Trophoblast cell (in vitro differentiated cells and primary cell): ENCODE measurements at regions not wholly inside any gene's neighbourhood (a gene's known extent, or its start where the extent isn't known, plus 50 kb on each side); places are given as distances from the start of the nearest gene placed in this dataset.
"Not testable (repeated sequence)": the region's sequence is repeated elsewhere in the genome, so short reads cannot be mapped to it uniquely, and the experiment has no call there.

Source experiments
- DNase-seq, 2 donors: peaks; one replicate each; pipeline ENCODE4 v3.0.0-alpha.2; 2016
- H2AFZ ChIP-seq: 2 replicates; pipeline ENCODE4 v1.6.1; 2013; ENCODE audit warnings: low read length, moderate library complexity, mild to moderate bottlenecking; ENCODE audit not compliant: insufficient read depth, poor library complexity
- H2AK5ac ChIP-seq: 2 replicates; pipeline ENCODE4 v1.6.1; 2013; ENCODE audit warnings: mild to moderate bottlenecking, low read length
- H2BK120ac ChIP-seq: 2 replicates; pipeline ENCODE4 v1.6.1; 2013; ENCODE audit warnings: low read length, mild to moderate bottlenecking, moderate library complexity; ENCODE audit not compliant: insufficient read depth, poor library complexity
- H2BK12ac ChIP-seq: 2 replicates; pipeline ENCODE4 v1.6.1; 2013; ENCODE audit warnings: mild to moderate bottlenecking, low read length, moderate library complexity
- H2BK5ac ChIP-seq: 2 replicates; pipeline ENCODE4 v1.6.1; 2013; ENCODE audit warnings: low read length, low read depth, moderate library complexity, mild to moderate bottlenecking; ENCODE audit not compliant: poor library complexity
- H3K14ac ChIP-seq: 2 replicates; pipeline ENCODE4 v1.6.1; 2013; ENCODE audit warnings: mild to moderate bottlenecking, low read length
- H3K18ac ChIP-seq: 2 replicates; pipeline ENCODE4 v1.6.1; 2013; ENCODE audit warnings: mild to moderate bottlenecking, low read length
- H3K23ac ChIP-seq: 2 replicates; pipeline ENCODE4 v1.6.1; 2013; ENCODE audit warnings: low read length
- H3K27ac ChIP-seq: 2 replicates; pipeline ENCODE4 v1.5.1; 2013; ENCODE audit warnings: low read depth, mild to moderate bottlenecking, inconsistent platforms, low read length, moderate library complexity
- H3K27me3 ChIP-seq: 2 replicates; pipeline ENCODE4 v1.6.1; 2013; ENCODE audit warnings: inconsistent platforms, mild to moderate bottlenecking, low read length, moderate library complexity; ENCODE audit not compliant: insufficient read depth
- H3K36me3 ChIP-seq, 2 experiments: 1 replicate in 1 of 2; 2 replicates in 1 of 2; pipeline ENCODE4 v1.6.1; 2013; ENCODE audit warnings: low read length in 2 of 2, mild to moderate bottlenecking in 2 of 2, moderate library complexity in 1 of 2; ENCODE audit not compliant: insufficient read depth in 2 of 2, control insufficient read depth in 1 of 2
- H3K4ac ChIP-seq: 2 replicates; pipeline ENCODE4 v1.6.1; 2013; ENCODE audit warnings: low read depth, mild to moderate bottlenecking, low read length, moderate library complexity
- H3K4me1 ChIP-seq, 2 experiments: 1 replicate in 1 of 2; 2 replicates in 1 of 2; pipeline ENCODE4 v1.6.1; 2013; ENCODE audit warnings: low read length in 2 of 2, mild to moderate bottlenecking in 2 of 2, moderate library complexity in 1 of 2; ENCODE audit not compliant: insufficient read depth in 2 of 2, control insufficient read depth in 1 of 2
- H3K4me2 ChIP-seq: 2 replicates; pipeline ENCODE4 v1.6.1; 2013; ENCODE audit warnings: inconsistent platforms, mild to moderate bottlenecking, low read length, moderate library complexity
- H3K4me3 ChIP-seq: 2 replicates; pipeline ENCODE4 v1.5.1; 2013; ENCODE audit warnings: mild to moderate bottlenecking, low read depth, low read length, inconsistent platforms
- H3K79me1 ChIP-seq: one replicate; pipeline ENCODE4 v1.6.1; 2013; ENCODE audit warnings: low read length
- H3K79me2 ChIP-seq: 2 replicates; pipeline ENCODE4 v1.6.1; 2013; ENCODE audit warnings: low read length, mild to moderate bottlenecking; ENCODE audit not compliant: control insufficient read depth, insufficient read depth, poor library complexity
- H3K9ac ChIP-seq: 2 replicates; pipeline ENCODE4 v1.6.1; 2013; ENCODE audit warnings: mild to moderate bottlenecking, low read length
- H3K9me3 ChIP-seq: 2 replicates; pipeline ENCODE4 v1.6.1; 2013; ENCODE audit warnings: low read depth, mild to moderate bottlenecking, control low read depth, inconsistent platforms, low read length; ENCODE audit not compliant: insufficient read depth
- H4K12ac ChIP-seq: 2 replicates; pipeline ENCODE4 v1.6.1; 2013; ENCODE audit warnings: low read depth, mild to moderate bottlenecking, low read length, moderate library complexity
- H4K8ac ChIP-seq: 2 replicates; pipeline ENCODE4 v1.6.1; 2013; ENCODE audit warnings: low read depth, mild to moderate bottlenecking, low read length, moderate library complexity
- H4K91ac ChIP-seq: one replicate; pipeline ENCODE4 v1.6.1; 2013; ENCODE audit warnings: low read depth, mild to moderate bottlenecking, low read length, moderate library complexity
- WGBS: extraction: QIAGEN DNeasy Blood & Tissue Kit; methylation state at CpG from one replicate; pipeline ENCODE4 v1.1.7; 2013; ENCODE audit warnings: missing lambda C conversion rate; ENCODE audit not compliant: insufficient read length, insufficient coverage; ENCODE audit errors: extremely low coverage; 5-methylcytosine and 5-hydroxymethylcytosine counted together

DNA sequence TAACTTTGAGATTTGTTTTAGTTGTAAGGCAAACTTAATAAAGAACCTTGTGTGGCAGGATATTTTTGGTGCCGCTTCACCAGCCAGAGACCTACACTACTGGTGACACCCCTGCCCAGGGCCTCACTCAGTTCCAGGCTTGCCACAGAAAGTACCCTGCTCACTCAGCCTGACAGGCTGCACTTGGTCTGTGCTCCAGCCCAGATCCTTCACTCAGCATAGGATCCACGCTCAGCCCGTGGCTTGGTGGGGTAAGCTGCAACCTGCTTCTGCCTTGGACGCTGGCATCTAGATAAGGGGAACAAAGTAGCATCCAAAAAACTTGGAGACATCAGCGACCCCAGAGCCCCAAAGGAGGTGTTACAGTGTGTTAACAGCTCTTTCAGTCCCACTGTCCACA lies 825.5 kb downstream of the EPHA3 start:
- Histone ChIP-seq H2BK120ac (no peak overlapping the region), H3K23ac (no peak overlapping the region), H3K4me1 (no peaks in the 10 kb centered on the region), H3K9me3 (no peaks in the 10 kb centered on the region), H3K27ac (no peak overlapping the region), H3K36me3 (no peaks in the 10 kb centered on the region), H4K12ac (no peak overlapping the region), H3K9ac (no peak overlapping the region), H3K4ac (no peak overlapping the region), H2AFZ (no peak overlapping the region), H4K8ac (no peak overlapping the region), H3K79me2 (no peaks in the 10 kb centered on the region), H3K27me3 (no peaks in the 10 kb centered on the region), H3K79me1 (no peaks in the 10 kb centered on the region), H3K18ac (no peak overlapping the region), H2AK5ac (no peak overlapping the region), H3K14ac (no peak overlapping the region), H2BK5ac (no peak overlapping the region), H4K91ac (no peak overlapping the region), H2BK12ac (no peak overlapping the region), H3K4me3 (no peak overlapping the region), H3K4me2 (no peak overlapping the region)
- WGBS, result no CpG with 5 or more reads among the region's 5 CpGs
- no peak for DNase-seq

- not testable (repeated sequence) for H2AK5ac ChIP-seq, H3K23ac ChIP-seq, H3K36me3 ChIP-seq, H3K79me1 ChIP-seq, H4K12ac ChIP-seq, H3K27ac ChIP-seq, H2BK120ac ChIP-seq, H3K4ac ChIP-seq, H4K91ac ChIP-seq, H4K8ac ChIP-seq, H3K14ac ChIP-seq, H3K9ac ChIP-seq, H2BK5ac ChIP-seq, H2AFZ ChIP-seq, H3K9me3 ChIP-seq, DNase-seq, H3K27me3 ChIP-seq, H3K4me3 ChIP-seq, H3K4me1 ChIP-seq, H3K79me2 ChIP-seq, H2BK12ac ChIP-seq, H3K4me2 ChIP-seq, H3K18ac ChIP-seq
- no CpG with 5 or more reads among the region's 14 CpGs for WGBS
Observed at GRCh38 chr3:89944461-89944860, 837.0 kb downstream of the EPHA3 start.

DNA sequence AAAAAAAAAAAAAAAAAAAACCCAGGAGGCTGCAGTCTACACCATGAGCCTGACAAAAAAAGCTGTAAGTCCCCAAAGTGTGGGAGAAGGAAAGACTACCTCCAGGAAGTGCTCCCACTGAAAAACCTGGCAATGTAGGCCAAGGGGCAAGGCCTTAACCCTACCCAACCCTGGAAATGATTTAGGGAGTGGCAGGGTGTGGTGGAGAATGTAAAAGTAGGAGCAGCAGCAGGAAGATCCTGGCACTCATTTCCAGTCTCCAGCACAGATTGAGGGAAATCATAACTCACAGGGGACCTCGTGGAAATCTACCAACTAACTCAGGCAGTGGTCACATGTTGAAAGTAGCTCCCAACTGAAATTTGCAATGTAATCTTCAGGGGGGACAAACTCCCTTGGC lies 839.5 kb downstream of the EPHA3 start:
- H3K4me2 ChIP-seq, result no peak overlapping the region
- no peak overlapping the region for H2AFZ ChIP-seq
- H3K36me3 ChIP-seq, result no peaks in the 10 kb centered on the region
- WGBS, result no CpG with 5 or more reads among the region's 1 CpG
- no peak overlapping the region for H4K91ac ChIP-seq
- H2AK5ac ChIP-seq, result no peak overlapping the region
- H3K27me3 ChIP-seq, result no peaks in the 10 kb centered on the region
- no peaks in the 10 kb centered on the region for H3K79me1 ChIP-seq
- no peak overlapping the region for H3K14ac ChIP-seq
- H3K4ac ChIP-seq, result no peak overlapping the region
- H2BK120ac ChIP-seq, result no peak overlapping the region
- no peak overlapping the region for H3K23ac ChIP-seq
- no peak overlapping the region for H3K27ac ChIP-seq
- no peak overlapping the region for H4K8ac ChIP-seq
- no peak overlapping the region for H4K12ac ChIP-seq
- H3K9ac ChIP-seq, result no peak overlapping the region
- no peak for DNase-seq
- peaks cover 2% of the 10 kb centered on the region for H3K9me3 ChIP-seq
- H3K4me1 ChIP-seq, result peaks cover 0 to 4% of the 10 kb centered on the region in 2 experiments
- H3K79me2 ChIP-seq, result no peaks in the 10 kb centered on the region
- no peak overlapping the region for H2BK12ac ChIP-seq
- no peak overlapping the region for H3K4me3 ChIP-seq
- no peak overlapping the region for H3K18ac ChIP-seq
- H2BK5ac ChIP-seq, result no peak overlapping the region

DNA sequence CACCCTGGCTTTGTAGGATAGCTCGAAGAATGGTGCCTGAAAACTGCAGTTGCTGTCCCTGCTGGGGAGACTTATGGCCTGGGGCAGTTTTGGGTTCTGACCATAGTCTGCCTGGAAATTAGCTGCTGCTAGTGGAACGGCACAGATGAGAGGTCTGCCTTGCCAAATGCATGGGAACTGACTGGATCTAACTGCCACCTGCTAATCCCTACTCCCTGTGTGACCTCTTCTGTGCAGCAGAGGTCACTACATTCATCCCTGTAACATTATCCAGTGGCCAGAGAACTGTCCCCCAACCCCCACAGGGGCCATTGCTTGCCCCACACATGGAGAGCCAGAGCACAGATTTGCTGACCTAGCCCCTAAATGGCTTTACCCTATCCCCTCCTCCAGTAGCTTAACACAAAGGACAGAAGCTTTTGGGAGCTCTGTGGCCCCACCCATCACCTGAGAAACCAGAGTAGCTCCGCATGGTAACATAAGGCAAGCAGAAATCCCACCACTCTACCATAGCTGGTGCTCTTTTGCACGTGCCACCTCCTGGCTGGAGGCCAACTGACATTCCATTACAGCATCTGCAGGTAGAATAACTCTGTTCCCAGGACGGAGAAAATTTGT lies 840.0 kb downstream of the EPHA3 start:
- Histone ChIP-seq H4K91ac (no peak overlapping the region), H4K12ac (no peak overlapping the region), H3K18ac (no peak overlapping the region), H3K4me2 (no peak overlapping the region), H2AK5ac (no peak overlapping the region), H3K23ac (no peak overlapping the region), H3K79me2 (no peaks in the 10 kb centered on the region), H2AFZ (no peak overlapping the region), H3K14ac (no peak overlapping the region), H3K36me3 (no peaks in the 10 kb centered on the region), H3K9me3 (peaks cover 2% of the 10 kb centered on the region), H4K8ac (no peak overlapping the region), H3K27me3 (no peaks in the 10 kb centered on the region), H3K4me3 (no peak overlapping the region), H3K27ac (no peak overlapping the region), H3K79me1 (no peaks in the 10 kb centered on the region), H2BK5ac (no peak overlapping the region), H3K4ac (no peak overlapping the region), H2BK120ac (no peak overlapping the region), H3K9ac (peak overlapping the region; percentile 46), H2BK12ac (no peak overlapping the region), H3K4me1 (peaks cover 0 to 4% of the 10 kb centered on the region in 2 experiments)
- no peak for DNase-seq
- WGBS, result no CpG with 5 or more reads among the region's 5 CpGs
